C4-2B (cell line): ENCODE measurements at regions not wholly inside any gene's neighbourhood (a gene's known extent, or its start where the extent isn't known, plus 50 kb on each side); places are given as distances from the start of the nearest gene placed in this dataset.

Experiments
- CTCF ChIP-seq: fragments of 450-650 bp; conservative IDR thresholded peaks from 2 replicates; pipeline ENCODE4 v1.5.1; 2017; ENCODE audit warnings: mild to moderate bottlenecking
- ZFX ChIP-seq: fragments of 450-650 bp; IDR thresholded peaks from 2 replicates; pipeline ENCODE4 v1.6.1; 2017

GRCh38 chr11:129722529-129722928 is 93.1 kb upstream of the TMEM45B start:
- no peak for TF ChIP-seq CTCF
- TF ChIP-seq ZFX: no peak
